ENCODE measurements at regions not wholly inside any gene's neighbourhood (a gene's known extent, or its start where the extent isn't known, plus 50 kb on each side); places are given as distances from the start of the nearest gene placed in this dataset.

- no peaks in the 10 kb centered on the region for H3K9me2 ChIP-seq (ENCODE audit: insufficient read depth)
- POLR2A ChIA-PET, result no interaction called here
- DNase-seq (ENCODE audit: low read depth, low spot score) (no peak), ATAC-seq (no peak)
- H3K27ac ChIP-seq (ENCODE audit: low read depth, low read length), result no peak overlapping the region
- no peak for TF ChIP-seq JUND (IDR thresholded peaks at IDR 0.05)
- TF ChIP-seq ELF1 (IDR thresholded peaks at IDR 0.05; ENCODE audit: borderline replicate concordance, low read depth), result no peak
- no peak for TF ChIP-seq SRF (IDR thresholded peaks at IDR 0.05; ENCODE audit: low read depth)
- TF ChIP-seq POLR2AphosphoS5 (IDR thresholded peaks at IDR 0.05; ENCODE audit: low read depth, low read length), result no peak
- no peak for TF ChIP-seq CBX3 (IDR thresholded peaks at IDR 0.05; ENCODE audit: low read depth)
- no peak for TF ChIP-seq EZH2phosphoT487 (IDR thresholded peaks at IDR 0.05; ENCODE audit: borderline replicate concordance)
- no peak for TF ChIP-seq ZFX (IDR thresholded peaks at IDR 0.05)
- TF ChIP-seq SP1 (IDR thresholded peaks at IDR 0.05; ENCODE audit: low read depth), result no peak
- no peak for TF ChIP-seq CEBPB (IDR thresholded peaks at IDR 0.05; ENCODE audit: low read depth)
- TF ChIP-seq ZNF274 (IDR thresholded peaks at IDR 0.05; ENCODE audit: low read depth, low read length), result no peak
- no peak for TF ChIP-seq CTCF (IDR thresholded peaks at IDR 0.05 in 2 of 3, conservative IDR thresholded peaks at IDR 0.05 in 1 of 3; ENCODE audit: borderline replicate concordance in 1 of 3, insufficient read depth in 1 of 3, low read depth in 2 of 3, low read length in 2 of 3)
- no peak for TF ChIP-seq EZH2 (IDR thresholded peaks at IDR 0.05)
- TF ChIP-seq REST (IDR thresholded peaks at IDR 0.05; ENCODE audit: low read depth), result no peak
- no peak for TF ChIP-seq RAD21 (IDR thresholded peaks at IDR 0.05; ENCODE audit: low read depth)
- RAD21 ChIA-PET (ENCODE audit: low non-redundant PET in 1 of 2, low total read pairs in 2 of 2, uncharacterized antibody in 2 of 2, unreplicated experiment in 2 of 2), result no interaction called here
- no TSS peak for BruUV-seq (replicated peaks)
- no peaks in the 10 kb centered on the region for H4K20me1 ChIP-seq (ENCODE audit: insufficient read depth)
- no peaks in the 10 kb centered on the region for H3K9me3 ChIP-seq (ENCODE audit: control insufficient read depth in 1 of 2, insufficient read depth in 1 of 2, low read depth in 1 of 2, low read length in 2 of 2)
- no peaks in the 10 kb centered on the region for H3K36me3 ChIP-seq (ENCODE audit: control insufficient read depth in 1 of 2, insufficient read depth in 2 of 2, low read length in 2 of 2)
- no peaks in the 10 kb centered on the region for H3K27me3 ChIP-seq (ENCODE audit: insufficient read depth, low read length)
- intact Hi-C loops (cut with micrococcal nuclease), result no loop called here
- no peak overlapping the region for H3K4me3 ChIP-seq (replicated peaks in 1 of 2; ENCODE audit: low read depth in 1 of 2, low read length in 2 of 2)
- no peak overlapping the region for H3K9ac ChIP-seq (ENCODE audit: low read length)
- CTCF ChIA-PET, result interaction anchor here (0.6 kb wide), 1 partner anchor 10 kb away, joined by 3 read pairs; no protein-coding TSS in a partner anchor
- H3K4me2 ChIP-seq (ENCODE audit: low read length), result no peak overlapping the region
- H3K4me1 ChIP-seq (ENCODE audit: control insufficient read depth in 1 of 2, insufficient read depth in 2 of 2, low read length in 2 of 2), result peaks cover 17 to 21% of the 10 kb centered on the region in 2 experiments
- no peaks in the 10 kb centered on the region for H3K79me2 ChIP-seq (ENCODE audit: insufficient read depth, low read length)
- H2AFZ ChIP-seq (ENCODE audit: low read depth, low read length, poor library complexity, severe bottlenecking), result peak overlapping the region; percentile 94
Measured at GRCh38 chr4:124905441-124905840, 192.9 kb upstream of the ANKRD50 start.

All from HCT116 (cell line).